ENCODE measurements at regions not wholly inside any gene's neighbourhood (a gene's known extent, or its start where the extent isn't known, plus 50 kb on each side); places are given as distances from the start of the nearest gene placed in this dataset.

DNA sequence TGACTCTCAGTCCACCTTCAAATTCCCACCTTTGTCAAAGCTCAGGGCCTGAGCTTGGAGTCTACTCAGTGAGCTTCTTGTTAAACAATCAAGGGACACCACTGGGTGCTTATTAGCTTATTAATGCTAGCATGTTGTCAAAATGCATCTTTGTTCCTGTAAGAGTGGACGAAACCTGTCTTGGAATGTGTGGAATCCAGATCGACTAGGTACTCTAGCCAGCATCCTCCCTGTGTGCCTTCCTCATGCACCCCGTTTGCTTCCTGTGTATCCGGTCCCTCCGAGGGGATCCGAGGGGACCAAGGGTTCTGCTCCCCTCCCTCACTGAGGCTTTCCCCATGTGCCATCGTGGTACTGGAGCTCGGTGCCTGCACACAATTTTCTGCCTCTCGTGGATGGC lies 75.7 kb upstream of the UBE3A start:
- TF ChIP-seq, protein P1, sequence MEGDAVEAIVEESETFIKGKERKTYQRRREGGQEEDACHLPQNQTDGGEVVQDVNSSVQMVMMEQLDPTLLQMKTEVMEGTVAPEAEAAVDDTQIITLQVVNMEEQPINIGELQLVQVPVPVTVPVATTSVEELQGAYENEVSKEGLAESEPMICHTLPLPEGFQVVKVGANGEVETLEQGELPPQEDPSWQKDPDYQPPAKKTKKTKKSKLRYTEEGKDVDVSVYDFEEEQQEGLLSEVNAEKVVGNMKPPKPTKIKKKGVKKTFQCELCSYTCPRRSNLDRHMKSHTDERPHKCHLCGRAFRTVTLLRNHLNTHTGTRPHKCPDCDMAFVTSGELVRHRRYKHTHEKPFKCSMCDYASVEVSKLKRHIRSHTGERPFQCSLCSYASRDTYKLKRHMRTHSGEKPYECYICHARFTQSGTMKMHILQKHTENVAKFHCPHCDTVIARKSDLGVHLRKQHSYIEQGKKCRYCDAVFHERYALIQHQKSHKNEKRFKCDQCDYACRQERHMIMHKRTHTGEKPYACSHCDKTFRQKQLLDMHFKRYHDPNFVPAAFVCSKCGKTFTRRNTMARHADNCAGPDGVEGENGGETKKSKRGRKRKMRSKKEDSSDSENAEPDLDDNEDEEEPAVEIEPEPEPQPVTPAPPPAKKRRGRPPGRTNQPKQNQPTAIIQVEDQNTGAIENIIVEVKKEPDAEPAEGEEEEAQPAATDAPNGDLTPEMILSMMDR (conservative IDR thresholded peaks at IDR 0.05; ENCODE audit: low read length): no peak
- TF ChIP-seq EZH2phosphoT487 (IDR thresholded peaks at IDR 0.05; ENCODE audit: borderline replicate concordance): no peak
- H3K4me3 ChIP-seq (ENCODE audit: low read length, poor library complexity, severe bottlenecking): no peak overlapping the region
- no peak overlapping the region for H3K9ac ChIP-seq (ENCODE audit: low read depth, low read length, poor library complexity, severe bottlenecking)
- no peak overlapping the region for H2AFZ ChIP-seq (ENCODE audit: low read length)
- H3K9me3 ChIP-seq (ENCODE audit: insufficient read depth, low read depth, low read length): no peaks in the 10 kb centered on the region
- H3F3A ChIP-seq (ENCODE audit: low read depth): no peaks in the 10 kb centered on the region
- no peaks in the 10 kb centered on the region for H3K79me2 ChIP-seq (ENCODE audit: insufficient read depth, low read length)
- H3K36me3 ChIP-seq (ENCODE audit: insufficient read depth, low read length): no peaks in the 10 kb centered on the region
- H4K20me1 ChIP-seq (ENCODE audit: insufficient read depth, low read length, poor library complexity, severe bottlenecking): no peaks in the 10 kb centered on the region
- no peaks in the 10 kb centered on the region for H3K9me2 ChIP-seq (replicated peaks; ENCODE audit: low read depth, low read length)
- no peaks in the 10 kb centered on the region for H3K4me1 ChIP-seq (ENCODE audit: insufficient read depth, low read length, poor library complexity, severe bottlenecking)
- H3K27me3 ChIP-seq (ENCODE audit: insufficient read depth, low read length, poor library complexity, severe bottlenecking): no peaks in the 10 kb centered on the region
- no peak overlapping the region for H3K4me2 ChIP-seq (ENCODE audit: low read depth, low read length, poor library complexity, severe bottlenecking)

DNA sequence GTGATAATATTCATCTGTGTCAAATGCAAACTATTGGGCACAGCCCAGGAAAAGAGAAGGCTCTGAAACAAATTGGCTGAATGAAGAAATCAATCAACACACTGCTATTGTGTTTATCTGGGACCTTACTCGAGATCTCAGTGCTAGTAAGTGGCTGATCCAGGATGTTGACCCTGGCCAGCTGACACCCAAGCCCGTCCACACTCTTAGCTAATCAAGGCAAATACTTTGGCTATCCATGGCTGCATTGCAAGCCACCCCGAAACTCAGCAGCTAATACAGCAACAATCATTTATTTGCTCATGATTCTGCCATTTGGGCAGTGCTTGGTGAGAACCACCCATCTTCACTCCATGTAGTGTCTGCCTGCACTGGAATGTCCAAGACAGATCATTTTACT lies 74.1 kb upstream of the UBE3A start:
- Histone ChIP-seq H3K4me2 (ENCODE audit: low read depth, low read length, poor library complexity, severe bottlenecking) (no peak overlapping the region), H3K79me2 (ENCODE audit: insufficient read depth, low read length) (no peaks in the 10 kb centered on the region), H4K20me1 (ENCODE audit: insufficient read depth, low read length, poor library complexity, severe bottlenecking) (no peaks in the 10 kb centered on the region), H3K9me2 (replicated peaks; ENCODE audit: low read depth, low read length) (no peaks in the 10 kb centered on the region), H3K9me3 (ENCODE audit: insufficient read depth, low read depth, low read length) (no peaks in the 10 kb centered on the region), H3K36me3 (ENCODE audit: insufficient read depth, low read length) (no peaks in the 10 kb centered on the region), H3K4me3 (ENCODE audit: low read length, poor library complexity, severe bottlenecking) (no peak overlapping the region), H2AFZ (ENCODE audit: low read length) (no peak overlapping the region), H3F3A (ENCODE audit: low read depth) (no peaks in the 10 kb centered on the region), H3K9ac (ENCODE audit: low read depth, low read length, poor library complexity, severe bottlenecking) (no peak overlapping the region), H3K27me3 (ENCODE audit: insufficient read depth, low read length, poor library complexity, severe bottlenecking) (no peaks in the 10 kb centered on the region), H3K4me1 (ENCODE audit: insufficient read depth, low read length, poor library complexity, severe bottlenecking) (no peaks in the 10 kb centered on the region)
- no peak for TF ChIP-seq EZH2phosphoT487 (IDR thresholded peaks at IDR 0.05; ENCODE audit: borderline replicate concordance)
- TF ChIP-seq, protein P1 (conservative IDR thresholded peaks at IDR 0.05; ENCODE audit: low read length): no peak

DNA sequence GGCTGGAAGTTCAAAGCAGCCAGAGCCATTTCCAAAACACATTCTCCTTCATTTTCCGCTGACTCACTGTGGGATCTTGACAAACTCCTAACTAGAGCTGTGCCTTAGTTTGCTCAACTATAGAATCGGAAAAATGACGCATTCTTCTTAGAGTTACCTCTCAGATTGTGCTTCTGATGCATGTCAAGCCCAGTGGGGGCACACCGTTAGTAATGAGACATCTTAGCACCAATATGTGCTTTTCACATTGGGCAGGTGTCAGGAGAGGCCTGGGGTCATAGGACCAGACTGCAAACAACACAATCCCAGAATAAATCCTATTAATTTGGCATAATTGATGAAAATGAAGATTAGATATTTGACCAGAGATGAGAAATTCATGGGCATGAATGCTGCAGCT lies 71.3 kb upstream of the UBE3A start:
- no peak overlapping the region for H3K4me3 ChIP-seq (ENCODE audit: low read length, poor library complexity, severe bottlenecking)
- H3K9ac ChIP-seq (ENCODE audit: low read depth, low read length, poor library complexity, severe bottlenecking): no peak overlapping the region
- no peaks in the 10 kb centered on the region for H3K27me3 ChIP-seq (ENCODE audit: insufficient read depth, low read length, poor library complexity, severe bottlenecking)
- no peaks in the 10 kb centered on the region for H3K4me1 ChIP-seq (ENCODE audit: insufficient read depth, low read length, poor library complexity, severe bottlenecking)
- no peaks in the 10 kb centered on the region for H3K9me2 ChIP-seq (replicated peaks; ENCODE audit: low read depth, low read length)
- no peak overlapping the region for H2AFZ ChIP-seq (ENCODE audit: low read length)
- H3K79me2 ChIP-seq (ENCODE audit: insufficient read depth, low read length): no peaks in the 10 kb centered on the region
- no peak for TF ChIP-seq EZH2phosphoT487 (IDR thresholded peaks at IDR 0.05; ENCODE audit: borderline replicate concordance)
- TF ChIP-seq, protein P1 (conservative IDR thresholded peaks at IDR 0.05; ENCODE audit: low read length): no peak
- no peak overlapping the region for H3K4me2 ChIP-seq (ENCODE audit: low read depth, low read length, poor library complexity, severe bottlenecking)
- H3K36me3 ChIP-seq (ENCODE audit: insufficient read depth, low read length): no peaks in the 10 kb centered on the region
- no peaks in the 10 kb centered on the region for H3F3A ChIP-seq (ENCODE audit: low read depth)
- no peaks in the 10 kb centered on the region for H3K9me3 ChIP-seq (ENCODE audit: insufficient read depth, low read depth, low read length)
- H4K20me1 ChIP-seq (ENCODE audit: insufficient read depth, low read length, poor library complexity, severe bottlenecking): no peaks in the 10 kb centered on the region

All from Loucy (cell line).